ENCODE measurements at regions not wholly inside any gene's neighbourhood (a gene's known extent, or its start where the extent isn't known, plus 50 kb on each side); places are given as distances from the start of the nearest gene placed in this dataset.
A peak's percentile ranks its signal among the peaks of the same experiment; 100 is the strongest.

GRCh38 chr7:132709971-132710567 is 133.8 kb upstream of the PLXNA4 start:
- peaks cover 0 to 3% (median 0%) of the 10 kb centered on the region in 4 donors for H3K27me3 ChIP-seq (ENCODE audit: control insufficient read depth in 4 of 4, insufficient read depth in 4 of 4, low read length in 3 of 4)
- 64% methylated on average over 7 of the region's 7 CpGs for WGBS
- no peak for TF ChIP-seq YY1 (IDR thresholded peaks at IDR 0.05)
- no peak for TF ChIP-seq MAX (IDR thresholded peaks at IDR 0.05)
- no peak for TF ChIP-seq NR2F2 (IDR thresholded peaks at IDR 0.05)
- TF ChIP-seq EGR1 (IDR thresholded peaks at IDR 0.05; ENCODE audit: low read depth in 2 of 2): no peak
- no peak for TF ChIP-seq ATF3 (IDR thresholded peaks at IDR 0.05)
- peak; percentile 26 for TF ChIP-seq CTCF (IDR thresholded peaks at IDR 0.05; ENCODE audit: low read depth, low read length, missing input control)
- no peak for TF ChIP-seq RXRA (IDR thresholded peaks at IDR 0.05)
- TF ChIP-seq HNF4G (IDR thresholded peaks at IDR 0.05): no peak
- no peak for TF ChIP-seq REST (IDR thresholded peaks at IDR 0.05)
- peak; percentile 54 to 69 for TF ChIP-seq RAD21 (IDR thresholded peaks at IDR 0.05)
- no peak for TF ChIP-seq HNF4A (conservative IDR thresholded peaks at IDR 0.05)
- no peak for TF ChIP-seq TAF1 (conservative IDR thresholded peaks at IDR 0.05)

DNA sequence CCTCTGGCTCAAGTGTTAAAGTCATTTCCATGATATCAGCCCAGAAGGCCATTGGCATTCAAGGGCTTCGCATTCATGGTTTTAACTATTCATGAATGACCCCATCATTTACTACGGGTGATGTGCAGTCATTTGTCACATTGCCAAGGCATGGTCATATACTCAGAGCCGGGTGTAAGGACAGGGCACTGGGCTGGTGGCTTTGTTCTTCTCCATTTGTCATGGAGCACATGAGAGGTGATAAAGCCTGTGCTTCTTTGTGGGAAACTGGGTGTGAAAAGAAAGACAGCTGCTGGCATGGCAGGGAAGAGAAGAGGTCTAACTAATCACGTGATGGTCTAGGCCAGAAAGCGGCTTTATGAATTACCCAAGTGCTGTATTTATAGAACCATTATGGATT is 132.2 kb upstream of the PLXNA4 start:
- WGBS: 88% methylated on average over 5 of the region's 5 CpGs
- no peak for DNase-seq (ENCODE audit: low spot score)
- H3K9me3 ChIP-seq (ENCODE audit: control insufficient read depth in 4 of 4, low read length in 3 of 4): no peaks in the 10 kb centered on the region

More at GRCh38 chr7:132709971-132710567, 133.8 kb upstream of the PLXNA4 start:
- no peak overlapping the region for H3K4me3 ChIP-seq (ENCODE audit: low read depth in 1 of 3, low read length in 3 of 3)
- no peaks in the 10 kb centered on the region for H3K9me3 ChIP-seq (ENCODE audit: control insufficient read depth in 4 of 4, low read length in 3 of 4)
- H3K9ac ChIP-seq (ENCODE audit: low read depth in 1 of 2, low read length in 2 of 2): no peak overlapping the region
- H3K4me1 ChIP-seq (ENCODE audit: control insufficient read depth in 4 of 4, insufficient read depth in 4 of 4, low read length in 3 of 4): no peaks in the 10 kb centered on the region
- no peak overlapping the region for H3K27ac ChIP-seq (ENCODE audit: low read depth in 1 of 2, low read length in 2 of 2)
- DNase-seq (ENCODE audit: low spot score): no peak
- no peaks in the 10 kb centered on the region for H3K36me3 ChIP-seq (ENCODE audit: control insufficient read depth in 4 of 4, insufficient read depth in 3 of 4, low read depth in 1 of 4, low read length in 3 of 4)

More for the DNA sequence above, 132.2 kb upstream of the PLXNA4 start:
- Histone ChIP-seq H3K4me1 (ENCODE audit: control insufficient read depth in 4 of 4, insufficient read depth in 4 of 4, low read length in 3 of 4) (no peaks in the 10 kb centered on the region), H3K27ac (ENCODE audit: low read depth in 1 of 2, low read length in 2 of 2) (no peak overlapping the region), H3K4me3 (ENCODE audit: low read depth in 1 of 3, low read length in 3 of 3) (no peak overlapping the region), H3K9ac (ENCODE audit: low read depth in 1 of 2, low read length in 2 of 2) (no peak overlapping the region), H3K36me3 (ENCODE audit: control insufficient read depth in 4 of 4, insufficient read depth in 3 of 4, low read depth in 1 of 4, low read length in 3 of 4) (no peaks in the 10 kb centered on the region), H3K27me3 (ENCODE audit: control insufficient read depth in 4 of 4, insufficient read depth in 4 of 4, low read length in 3 of 4) (no peaks in the 10 kb centered on the region)
- TF ChIP-seq ATF3 (IDR thresholded peaks at IDR 0.05): no peak
- no peak for TF ChIP-seq JUND (IDR thresholded peaks at IDR 0.05)
- TF ChIP-seq RXRA (IDR thresholded peaks at IDR 0.05): no peak
- TF ChIP-seq REST (IDR thresholded peaks at IDR 0.05): no peak
